H1 (cell line): ENCODE measurements at regions not wholly inside any gene's neighbourhood (a gene's known extent, or its start where the extent isn't known, plus 50 kb on each side); places are given as distances from the start of the nearest gene placed in this dataset.

Experiments used
- CTCF ChIA-PET: fragments of 300-600 bp; sonication (Branson Sonifier 250); formaldehyde crosslinking; loops from one replicate; lab custom pipeline; 2021; ENCODE audit not compliant: partially characterized antibody; lab: Charles Lee
- POLR2A ChIA-PET: fragments of 300-600 bp; sonication (Branson Sonifier 250); formaldehyde crosslinking; loops from one replicate; lab custom pipeline; 2021; ENCODE audit warnings: inconsistent platforms; ENCODE audit not compliant: partially characterized antibody; lab: Charles Lee
- DNase-seq, 2 experiments: peaks; one replicate each; pipeline versions ENCODE4 v3.0.0 to v3.0.0-alpha.2; 2010 to 2022; ENCODE audit warnings: low spot score in 2 of 2, low read depth in 1 of 2, mixed read lengths in 1 of 2
- FAIRE-seq: peaks from 2 replicates; lab custom pipeline; 2011; peaks lifted over from hg19 to GRCh38; lab: Jason Lieb, UNC
- H2AFZ ChIP-seq: 2 replicates; pipeline ENCODE4 v1.8.1; 2012; ENCODE audit warnings: low read length, inconsistent platforms
- H2AK5ac ChIP-seq: 2 replicates; pipeline ENCODE4 v1.6.1; 2013; ENCODE audit warnings: low read depth, low read length
- H2BK120ac ChIP-seq: replicated peaks from 2 replicates; pipeline ENCODE3; 2013; ENCODE audit warnings: low read depth, low read length, inconsistent platforms
- H2BK12ac ChIP-seq: 2 replicates; pipeline ENCODE4 v1.6.1; 2013; ENCODE audit warnings: low read depth, low read length
- H2BK15ac ChIP-seq: 2 replicates; pipeline ENCODE4 v1.6.1; 2013; ENCODE audit warnings: low read length
- H2BK20ac ChIP-seq: 2 replicates; pipeline ENCODE4 v1.6.1; 2013; ENCODE audit warnings: low read length
- H2BK5ac ChIP-seq: 2 replicates; pipeline ENCODE4 v1.6.1; 2013; ENCODE audit warnings: low read depth, low read length
- H3K14ac ChIP-seq: 2 replicates; pipeline ENCODE4 v1.6.1; 2013; ENCODE audit warnings: inconsistent platforms; ENCODE audit not compliant: insufficient read length
- H3K18ac ChIP-seq: 2 replicates; pipeline ENCODE4 v1.6.1; 2013; ENCODE audit warnings: low read length; ENCODE audit errors: extremely low read depth
- H3K23ac ChIP-seq: 2 replicates; pipeline ENCODE4 v1.6.1; 2013; ENCODE audit warnings: inconsistent platforms; ENCODE audit not compliant: insufficient read length
- H3K23me2 ChIP-seq: 2 replicates; pipeline ENCODE4 v1.6.1; 2013; ENCODE audit warnings: low read depth, low read length
- H3K27ac ChIP-seq: 2 replicates; pipeline ENCODE4 v1.6.1; 2011; ENCODE audit warnings: low read depth, low read length, inconsistent platforms
- H3K27me3 ChIP-seq, 4 experiments: replicated peaks in 1 of 4; 1 replicate in 1 of 4; 2 replicates in 3 of 4; pipeline versions ENCODE4 v1.6.1 to v1.8.1; 2011 to 2013; ENCODE audit warnings: low read length in 3 of 4, mild to moderate bottlenecking in 3 of 4, inconsistent platforms in 2 of 4, mixed read lengths in 2 of 4, moderate library complexity in 1 of 4; ENCODE audit not compliant: control insufficient read depth in 3 of 4, insufficient read depth in 3 of 4; ENCODE audit errors: extremely low read depth in 1 of 4
- H3K36me3 ChIP-seq, 4 experiments: 2 replicates each; pipeline versions ENCODE4 v1.6.1 to v1.8.1; 2011 to 2013; ENCODE audit warnings: mild to moderate bottlenecking in 4 of 4, low read length in 3 of 4, moderate library complexity in 2 of 4, control low read depth in 1 of 4, inconsistent platforms in 1 of 4; ENCODE audit not compliant: insufficient read depth in 4 of 4, control insufficient read depth in 2 of 4
- H3K4ac ChIP-seq: replicated peaks from 2 replicates; pipeline ENCODE3; 2013; ENCODE audit warnings: low read length, low read depth, mixed read lengths, inconsistent platforms; ENCODE audit not compliant: insufficient read length
- H3K4me1 ChIP-seq, 4 experiments: replicated peaks in 1 of 4; 1 replicate in 1 of 4; 2 replicates in 3 of 4; pipeline versions ENCODE4 v1.6.1 to v1.8.1; 2011 to 2013; ENCODE audit warnings: low read length in 3 of 4, inconsistent platforms in 2 of 4, mixed read lengths in 1 of 4; ENCODE audit not compliant: insufficient read depth in 4 of 4, control insufficient read depth in 3 of 4
- H3K4me2 ChIP-seq, 2 experiments: 2 replicates each; pipeline versions ENCODE4 v1.6.1 to v1.8.1; 2011 to 2013; ENCODE audit warnings: low read depth in 2 of 2, low read length in 2 of 2, control low read depth in 1 of 2, inconsistent platforms in 1 of 2, mild to moderate bottlenecking in 1 of 2; ENCODE audit not compliant: insufficient read depth in 1 of 2
- H3K4me3 ChIP-seq, 4 experiments: fragments of 200-600, 300-600 bp in 1 of 4; sonication (generic), shearing (Covaris generic), sonication (Bioruptor Twin) in 1 of 4; 2 replicates each; pipeline versions ENCODE4 v1.5.1 to v1.8.1; 2011 to 2016; ENCODE audit warnings: low read length in 4 of 4, low read depth in 3 of 4, control low read depth in 2 of 4, inconsistent platforms in 2 of 4, mild to moderate bottlenecking in 2 of 4, mixed read lengths in 1 of 4, moderate library complexity in 1 of 4; ENCODE audit not compliant: insufficient read depth in 2 of 4; ENCODE audit errors: extremely low read depth in 1 of 4
- H3K56ac ChIP-seq: replicated peaks from 2 replicates; pipeline ENCODE3; 2013; ENCODE audit warnings: low read depth, mild to moderate bottlenecking, mixed read lengths, low read length, inconsistent platforms; ENCODE audit not compliant: insufficient read length
- H3K79me1 ChIP-seq: 2 replicates; pipeline ENCODE4 v1.6.1; 2013; ENCODE audit warnings: low read depth, low read length, control low read depth
- H3K79me2 ChIP-seq, 2 experiments: 2 replicates each; pipeline versions ENCODE4 v1.6.1 to v1.8.1; 2012 to 2013; ENCODE audit warnings: low read length in 2 of 2, mild to moderate bottlenecking in 2 of 2, inconsistent platforms in 1 of 2; ENCODE audit not compliant: insufficient read depth in 2 of 2, control insufficient read depth in 1 of 2
- H3K9ac ChIP-seq, 4 experiments: replicated peaks in 1 of 4; 1 replicate in 1 of 4; 2 replicates in 3 of 4; pipeline versions ENCODE4 v1.6.1 to v1.8.1; 2011 to 2013; ENCODE audit warnings: low read depth in 3 of 4, low read length in 3 of 4, control low read depth in 2 of 4, mild to moderate bottlenecking in 2 of 4, moderate library complexity in 2 of 4, inconsistent platforms in 1 of 4; ENCODE audit errors: extremely low read depth in 1 of 4
- H3K9me3 ChIP-seq, 2 experiments: 2 replicates each; pipeline versions ENCODE4 v1.6.1 to v1.8.1; 2012 to 2013; ENCODE audit warnings: mild to moderate bottlenecking in 2 of 2, moderate library complexity in 2 of 2, control low read depth in 1 of 2, inconsistent platforms in 1 of 2, low read depth in 1 of 2, low read length in 1 of 2, mixed read lengths in 1 of 2; ENCODE audit not compliant: insufficient read depth in 2 of 2
- H4K20me1 ChIP-seq, 2 experiments: replicated peaks in 1 of 2; 2 replicates each; pipeline versions ENCODE3 to v1.8.1; 2011 to 2013; ENCODE audit warnings: inconsistent platforms in 2 of 2, low read length in 2 of 2, mild to moderate bottlenecking in 1 of 2; ENCODE audit not compliant: insufficient read depth in 2 of 2, control insufficient read depth in 1 of 2
- H4K5ac ChIP-seq: 2 replicates; pipeline ENCODE4 v1.6.1; 2013; ENCODE audit warnings: low read length, low read depth, mixed read lengths, inconsistent platforms; ENCODE audit not compliant: insufficient read length
- H4K8ac ChIP-seq: 2 replicates; pipeline ENCODE4 v1.8.0; 2013; ENCODE audit warnings: mild to moderate bottlenecking, moderate library complexity, low read length, inconsistent platforms; ENCODE audit not compliant: insufficient read depth; ENCODE audit errors: extremely low read depth
- H4K91ac ChIP-seq: replicated peaks from 2 replicates; pipeline ENCODE3; 2013; ENCODE audit warnings: low read length, mixed read lengths, inconsistent platforms; ENCODE audit not compliant: insufficient read length
- BACH1 ChIP-seq: IDR thresholded peaks from 2 replicates; pipeline ENCODE4 v1.6.1; 2012; ENCODE audit warnings: low read length, improper control_type of control experiment
- CEBPB ChIP-seq: IDR thresholded peaks from 2 replicates; pipeline ENCODE4 v1.6.1; 2012; ENCODE audit warnings: low read depth, low read length
- CHD2 ChIP-seq: IDR thresholded peaks from 2 replicates; pipeline ENCODE4 v1.6.1; 2012; ENCODE audit warnings: low read length, improper control_type of control experiment
- CTBP2 ChIP-seq: IDR thresholded peaks from 2 replicates; pipeline ENCODE4 v1.7.0; 2011; ENCODE audit warnings: borderline replicate concordance, mild to moderate bottlenecking, moderate library complexity, mixed read lengths, low read length; ENCODE audit not compliant: insufficient read depth, insufficient read length
- E2F6 ChIP-seq: IDR thresholded peaks from 2 replicates; pipeline ENCODE4 v1.6.1; 2012; ENCODE audit warnings: inconsistent platforms
- EP300 ChIP-seq, 2 experiments: IDR thresholded peaks; 1 replicate in 1 of 2; 2 replicates in 1 of 2; pipeline ENCODE4 v1.6.1; 2011 to 2012; ENCODE audit warnings: low read depth in 2 of 2, low read length in 2 of 2, mild to moderate bottlenecking in 2 of 2, borderline replicate concordance in 1 of 2, inconsistent platforms in 1 of 2, moderate library complexity in 1 of 2
- NRF1 ChIP-seq: IDR thresholded peaks from 2 replicates; pipeline ENCODE4 v1.6.1; 2011; ENCODE audit warnings: mild to moderate bottlenecking, low read depth, low read length, improper control_type of control experiment
- POLR2A ChIP-seq, 2 experiments: IDR thresholded peaks; 1 replicate in 1 of 2; 2 replicates in 1 of 2; pipeline ENCODE4 v1.6.1; 2011; ENCODE audit warnings: low read depth in 2 of 2, low read length in 2 of 2, mild to moderate bottlenecking in 2 of 2; ENCODE audit errors: control extremely low read depth in 1 of 2
- POU5F1 ChIP-seq: IDR thresholded peaks from 2 replicates; pipeline ENCODE4 v1.6.1; 2011; ENCODE audit warnings: low read depth, mild to moderate bottlenecking, low read length, moderate library complexity
- RBBP5 ChIP-seq: IDR thresholded peaks from 2 replicates; pipeline ENCODE4 v1.7.1; 2012; ENCODE audit warnings: low read depth, mild to moderate bottlenecking, inconsistent platforms, low read length, moderate library complexity, borderline replicate concordance
- SAP30 ChIP-seq: fragments of 300-600 bp; sonication (generic); IDR thresholded peaks from 2 replicates; pipeline ENCODE4 v1.7.1; 2012; ENCODE audit warnings: low read length, moderate library complexity, mild to moderate bottlenecking, inconsistent platforms; ENCODE audit not compliant: insufficient read depth, insufficient replicate concordance
- SIN3A ChIP-seq, 2 experiments: IDR thresholded peaks in 1 of 2; conservative IDR thresholded peaks in 1 of 2; 2 replicates each; pipeline ENCODE4 v1.6.1; 2011 to 2012; ENCODE audit warnings: low read length in 2 of 2, improper control_type of control experiment in 1 of 2, low read depth in 1 of 2, mild to moderate bottlenecking in 1 of 2
- SIX5 ChIP-seq: IDR thresholded peaks from 2 replicates; pipeline ENCODE4 v1.6.1; 2011; ENCODE audit warnings: mild to moderate bottlenecking, low read depth, low read length
- SP2 ChIP-seq: IDR thresholded peaks from 2 replicates; pipeline ENCODE4 v1.6.1; 2012; ENCODE audit warnings: mild to moderate bottlenecking, low read length, inconsistent platforms
- TAF7 ChIP-seq: optimal IDR thresholded peaks from 2 replicates; pipeline ENCODE3; 2011; ENCODE audit warnings: low read depth, mild to moderate bottlenecking, inconsistent platforms, low read length, moderate library complexity, borderline replicate concordance
- WGBS, 2 experiments: shearing (Covaris generic) in 1 of 2; methylation state at CpG; one replicate each; pipeline versions ENCODE4 v1.1.6 to v1.1.7; 2013 to 2015; ENCODE audit warnings: low lambda C conversion rate in 2 of 2, mixed read lengths in 2 of 2, inconsistent platforms in 1 of 2, low coverage in 1 of 2, missing lambda C conversion rate in 1 of 2; ENCODE audit not compliant: insufficient replicate concordance in 2 of 2, insufficient coverage in 1 of 2, insufficient read length in 1 of 2; ENCODE audit errors: extremely low coverage in 1 of 2, missing lambda C conversion rate in 1 of 2; 5-methylcytosine and 5-hydroxymethylcytosine counted together

- H4K5ac ChIP-seq, result no peak overlapping the region
- no peak overlapping the region for H2AK5ac ChIP-seq
- H4K20me1 ChIP-seq, result no peaks in the 10 kb centered on the region
- H3K9ac ChIP-seq, result no peak overlapping the region
- POLR2A ChIA-PET, result no interaction called here
- no peaks in the 10 kb centered on the region for H3K79me2 ChIP-seq
- DNase-seq, result no peak
- no peak overlapping the region for H3K56ac ChIP-seq
- H2BK120ac ChIP-seq, result no peak overlapping the region
- H3K23ac ChIP-seq, result no peak overlapping the region
- H3K79me1 ChIP-seq, result no peaks in the 10 kb centered on the region
- no peak overlapping the region for H4K91ac ChIP-seq
- no peaks in the 10 kb centered on the region for H3K27me3 ChIP-seq
- H3K4me1 ChIP-seq, result no peaks in the 10 kb centered on the region
- CTCF ChIA-PET, result no interaction called here
- H3K23me2 ChIP-seq, result no peaks in the 10 kb centered on the region
- no peak overlapping the region; the same call in 1 of the 2 replicates for H2AFZ ChIP-seq
- H2BK5ac ChIP-seq, result no peak overlapping the region
- H3K4me2 ChIP-seq, result no peak overlapping the region
- H3K27ac ChIP-seq, result no peak overlapping the region
- H3K36me3 ChIP-seq, result no peaks in the 10 kb centered on the region
- no peak overlapping the region for H2BK15ac ChIP-seq
- WGBS, 2 experiments, result 93% methylated on average over 1 of the region's 1 CpG; no CpG with 5 or more reads in 1 of the 2 experiments
- no peak overlapping the region for H3K18ac ChIP-seq
- no peaks in the 10 kb centered on the region for H3K9me3 ChIP-seq
- H4K8ac ChIP-seq, result no peak overlapping the region
- no peak overlapping the region for H3K4me3 ChIP-seq
- H2BK12ac ChIP-seq, result no peak overlapping the region
- no peak overlapping the region for H3K14ac ChIP-seq
- no peak overlapping the region for H3K4ac ChIP-seq
- FAIRE-seq, result no peak
- no peak overlapping the region for H2BK20ac ChIP-seq
- TF ChIP-seq SIX5 (no peak), CHD2 (no peak), TAF7 (no peak), E2F6 (no peak), RBBP5 (no peak), EP300 (IDR thresholded peaks at IDR 0.05; ENCODE audit: borderline replicate concordance in 1 of 2, low read depth in 2 of 2, low read length in 2 of 2) (no peak), POLR2A (IDR thresholded peaks at IDR 0.05; ENCODE audit: control extremely low read depth in 1 of 2, low read depth in 2 of 2, low read length in 2 of 2) (no peak), CTBP2 (no peak), SIN3A (conservative IDR thresholded peaks at IDR 0.05 in 1 of 2, IDR thresholded peaks at IDR 0.05 in 1 of 2; ENCODE audit: low read depth in 1 of 2, low read length in 2 of 2) (no peak), BACH1 (no peak), CEBPB (no peak), SAP30 (no peak), NRF1 (no peak), POU5F1 (no peak), SP2 (no peak)
Measured at GRCh38 chr20:7744411-7744810, 195.8 kb downstream of the HAO1 start.
